ENCODE measurements at regions not wholly inside any gene's neighbourhood (a gene's known extent, or its start where the extent isn't known, plus 50 kb on each side); places are given as distances from the start of the nearest gene placed in this dataset.

GRCh38 chr10:23715363-23715762 is 276.5 kb downstream of the OTUD1 start:
- Histone ChIP-seq H3K27ac (no peak overlapping the region), H3K4me3 (no peak overlapping the region), H3K27me3 (no peaks in the 10 kb centered on the region), H3K9me3 (no peaks in the 10 kb centered on the region), H3K36me3 (no peaks in the 10 kb centered on the region), H3K4me1 (no peaks in the 10 kb centered on the region)
- TF ChIP-seq CTCF (IDR thresholded peaks at IDR 0.05), result no peak
- no peak for TF ChIP-seq POLR2A (IDR thresholded peaks at IDR 0.05)
- no peak for ATAC-seq
- no peak for DNase-seq
- WGBS (ENCODE audit: insufficient coverage, low coverage, low lambda C conversion rate, missing lambda C conversion rate), result 73% methylated on average over 1 of the region's 1 CpG
- intact Hi-C loops (cut with DNase I), result no loop called here

GRCh38 chr10:23717913-23718312 is 279.0 kb downstream of the OTUD1 start:
- intact Hi-C loops (cut with DNase I), result no loop called here
- Histone ChIP-seq H3K4me3 (no peak overlapping the region), H3K27me3 (no peaks in the 10 kb centered on the region), H3K36me3 (no peaks in the 10 kb centered on the region), H3K4me1 (no peaks in the 10 kb centered on the region), H3K27ac (no peak overlapping the region), H3K9me3 (no peaks in the 10 kb centered on the region)
- TF ChIP-seq CTCF (IDR thresholded peaks at IDR 0.05) (no peak), POLR2A (IDR thresholded peaks at IDR 0.05) (no peak)
- no peak for DNase-seq
- ATAC-seq, result no peak
- WGBS (ENCODE audit: insufficient coverage, low coverage, low lambda C conversion rate, missing lambda C conversion rate), result 35% methylated on average over 2 of the region's 2 CpGs

- Histone ChIP-seq H3K36me3 (no peaks in the 10 kb centered on the region), H3K4me3 (no peak overlapping the region), H3K27me3 (no peaks in the 10 kb centered on the region), H3K4me1 (no peaks in the 10 kb centered on the region), H3K27ac (no peak overlapping the region), H3K9me3 (no peaks in the 10 kb centered on the region)
- TF ChIP-seq POLR2A (IDR thresholded peaks at IDR 0.05), result no peak
- no peak for TF ChIP-seq CTCF (IDR thresholded peaks at IDR 0.05)
- intact Hi-C loops (cut with DNase I), result no loop called here
- DNase-seq (no peak), ATAC-seq (no peak)
- WGBS (ENCODE audit: insufficient coverage, low coverage, low lambda C conversion rate, missing lambda C conversion rate), result 77% methylated on average over 3 of the region's 3 CpGs
These were observed 280.1 kb downstream of the OTUD1 start for GRCh38 chr10:23718946-23719345.

GRCh38 chr10:23723796-23724195 is 284.9 kb downstream of the OTUD1 start:
- WGBS (ENCODE audit: insufficient coverage, low coverage, low lambda C conversion rate, missing lambda C conversion rate), result 62% methylated on average over 6 of the region's 6 CpGs
- DNase-seq, result no peak
- Histone ChIP-seq H3K27ac (no peak overlapping the region), H3K36me3 (no peaks in the 10 kb centered on the region), H3K4me3 (no peak overlapping the region), H3K9me3 (no peaks in the 10 kb centered on the region), H3K27me3 (no peaks in the 10 kb centered on the region), H3K4me1 (no peaks in the 10 kb centered on the region)
- TF ChIP-seq POLR2A (IDR thresholded peaks at IDR 0.05), result no peak
- no peak for TF ChIP-seq CTCF (IDR thresholded peaks at IDR 0.05)
- intact Hi-C loops (cut with DNase I), result no loop called here
- no peak for ATAC-seq

GRCh38 chr10:23725548-23725947 is 286.7 kb downstream of the OTUD1 start:
- WGBS (ENCODE audit: insufficient coverage, low coverage, low lambda C conversion rate, missing lambda C conversion rate), result 77% methylated on average over 1 of the region's 1 CpG
- ATAC-seq (no peak), DNase-seq (no peak)
- no peaks in the 10 kb centered on the region for H3K4me1 ChIP-seq
- no peaks in the 10 kb centered on the region for H3K36me3 ChIP-seq
- H3K27ac ChIP-seq, result no peak overlapping the region
- intact Hi-C loops (cut with DNase I), result no loop called here
- H3K4me3 ChIP-seq, result no peak overlapping the region
- H3K9me3 ChIP-seq, result no peaks in the 10 kb centered on the region
- TF ChIP-seq CTCF (IDR thresholded peaks at IDR 0.05), result no peak
- no peak for TF ChIP-seq POLR2A (IDR thresholded peaks at IDR 0.05)
- no peaks in the 10 kb centered on the region for H3K27me3 ChIP-seq
